Ovary (tissue), 3 donors: ENCODE measurements at regions not wholly inside any gene's neighbourhood (a gene's known extent, or its start where the extent isn't known, plus 50 kb on each side); places are given as distances from the start of the nearest gene placed in this dataset.
"Not testable (repeated sequence)": the region's sequence is repeated elsewhere in the genome, so short reads cannot be mapped to it uniquely, and the experiment has no call there.

Experiments
- EP300 ChIP-seq: sonication (generic); formaldehyde crosslinking; IDR thresholded peaks from one replicate; pipeline ENCODE4 v1.6.1; 2017; ENCODE audit warnings: antibody characterized with exemption
- POLR2A ChIP-seq: fragments of 450-650 bp; IDR thresholded peaks from one replicate; pipeline ENCODE4 v1.6.1; 2017; ENCODE audit warnings: antibody characterized with exemption, mild to moderate bottlenecking, moderate library complexity
- TF ChIP-seq, protein P1 (sequence below), 3 donors: fragments of 450-650 bp in 2 of 3; fragments of 200-600 bp in 1 of 3; IDR thresholded peaks; one replicate each; pipeline versions ENCODE4 v1.5.1 to v1.8.0; 2016 to 2022; ENCODE audit warnings: antibody characterized with exemption in 3 of 3, mild to moderate bottlenecking in 1 of 3
- donor health status: DM: no; HTN: no; CAD: no.

DNA sequence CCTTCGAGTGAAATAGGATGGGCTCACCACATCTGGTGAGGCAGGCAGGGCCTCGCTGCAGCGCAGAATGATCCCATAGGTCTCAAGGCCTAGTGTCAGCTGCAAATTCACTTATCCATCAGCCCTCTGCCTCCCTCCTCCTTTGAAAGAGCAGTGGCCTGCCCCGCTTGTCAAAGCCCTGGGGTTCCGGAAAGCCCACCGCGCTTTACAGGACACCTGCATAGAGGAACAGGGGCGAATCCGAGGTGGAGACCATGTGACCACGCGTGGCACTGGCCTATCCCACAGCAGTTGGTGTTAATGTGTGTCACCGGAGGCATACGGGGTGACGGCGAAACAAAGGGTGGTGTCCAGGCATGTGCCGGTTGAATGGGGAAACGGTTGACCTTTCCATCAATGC lies 104.7 kb upstream of the FOXD4L5 start:
- TF ChIP-seq, protein P1, sequence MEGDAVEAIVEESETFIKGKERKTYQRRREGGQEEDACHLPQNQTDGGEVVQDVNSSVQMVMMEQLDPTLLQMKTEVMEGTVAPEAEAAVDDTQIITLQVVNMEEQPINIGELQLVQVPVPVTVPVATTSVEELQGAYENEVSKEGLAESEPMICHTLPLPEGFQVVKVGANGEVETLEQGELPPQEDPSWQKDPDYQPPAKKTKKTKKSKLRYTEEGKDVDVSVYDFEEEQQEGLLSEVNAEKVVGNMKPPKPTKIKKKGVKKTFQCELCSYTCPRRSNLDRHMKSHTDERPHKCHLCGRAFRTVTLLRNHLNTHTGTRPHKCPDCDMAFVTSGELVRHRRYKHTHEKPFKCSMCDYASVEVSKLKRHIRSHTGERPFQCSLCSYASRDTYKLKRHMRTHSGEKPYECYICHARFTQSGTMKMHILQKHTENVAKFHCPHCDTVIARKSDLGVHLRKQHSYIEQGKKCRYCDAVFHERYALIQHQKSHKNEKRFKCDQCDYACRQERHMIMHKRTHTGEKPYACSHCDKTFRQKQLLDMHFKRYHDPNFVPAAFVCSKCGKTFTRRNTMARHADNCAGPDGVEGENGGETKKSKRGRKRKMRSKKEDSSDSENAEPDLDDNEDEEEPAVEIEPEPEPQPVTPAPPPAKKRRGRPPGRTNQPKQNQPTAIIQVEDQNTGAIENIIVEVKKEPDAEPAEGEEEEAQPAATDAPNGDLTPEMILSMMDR (IDR thresholded peaks at IDR 0.05), result not testable (repeated sequence)
- TF ChIP-seq POLR2A, EP300: not testable (repeated sequence)
